Epithelial cell of esophagus (primary cell): ENCODE measurements at regions not wholly inside any gene's neighbourhood (a gene's known extent, or its start where the extent isn't known, plus 50 kb on each side); places are given as distances from the start of the nearest gene placed in this dataset.

Source experiments
- DNase-seq: peaks from one replicate; pipeline ENCODE4 v3.0.0; 2010; ENCODE audit warnings: low read depth
- H3K4me3 ChIP-seq: 2 replicates; pipeline ENCODE4 v1.5.1; 2011; ENCODE audit warnings: mild to moderate bottlenecking, low read length, control low read depth
- TF ChIP-seq, protein P1 (sequence below): IDR thresholded peaks from 2 replicates; pipeline ENCODE4 v1.5.1; 2011; ENCODE audit warnings: low read depth, mild to moderate bottlenecking, low read length, control low read depth, inconsistent platforms; ENCODE audit not compliant: insufficient read depth; ENCODE audit errors: missing control alignments

DNA sequence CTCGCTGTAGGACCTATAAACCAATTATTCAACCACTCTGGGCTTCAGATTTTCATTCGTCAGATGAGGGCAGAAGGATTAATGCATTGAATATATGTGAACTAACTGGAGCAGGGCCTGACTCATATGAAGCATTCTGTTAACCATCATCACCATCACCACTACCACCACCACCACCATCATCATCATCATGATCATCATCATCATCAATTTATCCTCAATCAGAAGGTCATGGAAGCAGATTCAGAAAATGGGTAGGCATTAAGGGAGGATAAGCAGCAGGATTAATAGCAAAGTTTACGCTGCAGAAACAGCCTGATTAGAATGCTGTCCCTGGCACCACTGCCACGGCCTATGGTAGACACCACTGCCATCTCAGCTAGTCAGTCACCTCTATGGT lies 407.5 kb upstream of the THBS1 start:
- no peak overlapping the region for H3K4me3 ChIP-seq
- DNase-seq, result no peak
- TF ChIP-seq, protein P1, sequence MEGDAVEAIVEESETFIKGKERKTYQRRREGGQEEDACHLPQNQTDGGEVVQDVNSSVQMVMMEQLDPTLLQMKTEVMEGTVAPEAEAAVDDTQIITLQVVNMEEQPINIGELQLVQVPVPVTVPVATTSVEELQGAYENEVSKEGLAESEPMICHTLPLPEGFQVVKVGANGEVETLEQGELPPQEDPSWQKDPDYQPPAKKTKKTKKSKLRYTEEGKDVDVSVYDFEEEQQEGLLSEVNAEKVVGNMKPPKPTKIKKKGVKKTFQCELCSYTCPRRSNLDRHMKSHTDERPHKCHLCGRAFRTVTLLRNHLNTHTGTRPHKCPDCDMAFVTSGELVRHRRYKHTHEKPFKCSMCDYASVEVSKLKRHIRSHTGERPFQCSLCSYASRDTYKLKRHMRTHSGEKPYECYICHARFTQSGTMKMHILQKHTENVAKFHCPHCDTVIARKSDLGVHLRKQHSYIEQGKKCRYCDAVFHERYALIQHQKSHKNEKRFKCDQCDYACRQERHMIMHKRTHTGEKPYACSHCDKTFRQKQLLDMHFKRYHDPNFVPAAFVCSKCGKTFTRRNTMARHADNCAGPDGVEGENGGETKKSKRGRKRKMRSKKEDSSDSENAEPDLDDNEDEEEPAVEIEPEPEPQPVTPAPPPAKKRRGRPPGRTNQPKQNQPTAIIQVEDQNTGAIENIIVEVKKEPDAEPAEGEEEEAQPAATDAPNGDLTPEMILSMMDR, result no peak

DNA sequence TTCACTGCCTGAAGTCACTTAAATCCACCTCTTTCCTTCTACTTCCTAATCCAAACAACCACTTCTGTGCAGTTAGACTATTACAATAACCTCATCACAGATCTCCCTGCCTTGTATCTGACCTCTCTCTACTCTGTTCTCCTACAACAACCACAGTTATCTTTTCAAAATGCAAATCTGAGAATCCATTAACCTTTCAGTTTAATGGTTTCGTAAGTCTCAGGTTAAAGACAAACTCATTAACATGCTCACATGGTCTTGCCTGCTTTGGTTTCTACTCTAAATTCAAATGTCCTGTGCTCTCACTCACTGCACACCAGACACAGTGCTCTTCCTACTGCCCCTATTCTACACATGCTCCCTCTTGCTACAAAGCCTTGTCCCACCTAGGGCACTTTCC lies 406.5 kb upstream of the THBS1 start:
- H3K4me3 ChIP-seq, result no peak overlapping the region
- TF ChIP-seq, protein P1, result no peak
- no peak for DNase-seq

DNA sequence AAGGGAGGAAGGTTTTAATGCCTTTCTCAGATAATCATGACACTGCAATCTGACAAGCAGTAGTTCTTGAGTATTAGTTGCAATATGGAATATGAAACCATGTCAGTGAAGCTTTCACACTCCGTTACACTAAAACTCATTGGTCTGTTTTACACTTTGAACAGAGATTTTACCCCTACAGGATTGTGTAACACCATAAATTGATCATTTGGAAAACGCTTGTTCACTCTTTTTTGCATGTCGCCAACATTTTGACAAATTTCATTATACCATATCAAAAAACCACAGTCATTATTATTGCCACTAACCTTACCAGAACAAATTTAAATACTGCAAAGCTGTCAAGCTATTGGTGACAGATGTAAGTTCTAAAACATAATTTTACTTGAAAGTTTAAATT lies 404.8 kb upstream of the THBS1 start:
- TF ChIP-seq, protein P1, result no peak
- no peak for DNase-seq
- no peak overlapping the region for H3K4me3 ChIP-seq

DNA sequence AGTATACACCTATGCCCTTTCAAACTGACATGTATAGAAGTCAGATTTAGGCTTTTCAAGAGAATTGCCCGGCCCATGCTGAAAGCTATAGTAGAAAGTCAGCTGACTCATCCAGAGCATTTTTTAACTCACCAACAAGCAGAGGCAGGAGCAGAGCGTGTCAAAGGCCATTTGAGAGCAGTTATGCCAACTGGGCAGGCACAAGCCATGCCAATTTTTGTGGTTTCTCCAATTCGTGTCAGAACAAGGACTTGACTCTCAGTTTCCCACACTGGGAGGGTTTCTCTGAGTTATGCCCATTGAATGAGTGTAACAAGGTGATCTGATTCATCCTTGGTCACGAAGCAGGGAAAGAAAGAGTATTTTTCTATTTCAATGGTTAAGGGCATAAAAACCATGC lies 403.3 kb upstream of the THBS1 start:
- H3K4me3 ChIP-seq, result no peak overlapping the region
- TF ChIP-seq, protein P1, result no peak
- peak; percentile 100 for DNase-seq

DNA sequence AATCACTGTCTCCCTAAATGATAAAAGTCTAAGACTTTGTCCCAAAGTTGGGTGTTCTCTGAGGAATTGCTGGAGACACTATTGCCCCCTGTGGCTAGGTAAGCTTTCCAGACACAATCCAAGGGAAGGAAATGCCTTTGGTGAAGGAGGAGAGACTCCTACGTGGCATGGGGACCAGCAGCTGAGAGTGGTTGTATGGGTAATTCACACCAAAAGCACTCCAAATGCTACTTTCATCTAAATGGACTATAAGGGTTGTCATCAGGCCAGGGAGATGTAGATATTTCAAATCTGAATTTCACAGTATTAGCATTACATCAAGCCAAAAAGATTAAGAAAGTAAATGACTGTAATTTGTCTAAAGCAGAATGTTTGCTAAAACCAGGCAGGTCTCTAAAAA lies 400.8 kb upstream of the THBS1 start:
- TF ChIP-seq, protein P1, result no peak
- H3K4me3 ChIP-seq, result no peak overlapping the region
- no peak for DNase-seq

DNA sequence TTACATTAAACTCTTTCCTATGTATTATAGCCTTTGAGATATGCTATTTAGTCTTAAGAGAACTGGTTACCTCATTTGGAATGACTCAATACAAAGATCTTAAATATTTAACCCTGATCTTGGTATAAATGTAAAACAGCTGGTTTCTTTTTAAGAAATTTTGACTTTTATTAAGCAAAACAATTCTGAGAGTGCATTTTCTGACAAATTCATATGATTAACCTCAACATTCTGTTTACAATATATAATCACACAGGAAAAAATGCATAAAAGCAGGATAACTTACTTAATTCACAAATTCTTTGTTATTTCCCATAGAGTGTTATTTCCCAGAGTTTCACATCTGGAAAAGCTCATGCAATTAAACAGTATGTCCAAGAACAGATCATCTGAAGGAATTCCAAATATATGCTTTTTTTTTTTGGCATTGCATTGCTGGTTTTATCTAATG lies 400.4 kb upstream of the THBS1 start:
- H3K4me3 ChIP-seq, result no peak overlapping the region
- TF ChIP-seq, protein P1, result no peak
- DNase-seq, result no peak

DNA sequence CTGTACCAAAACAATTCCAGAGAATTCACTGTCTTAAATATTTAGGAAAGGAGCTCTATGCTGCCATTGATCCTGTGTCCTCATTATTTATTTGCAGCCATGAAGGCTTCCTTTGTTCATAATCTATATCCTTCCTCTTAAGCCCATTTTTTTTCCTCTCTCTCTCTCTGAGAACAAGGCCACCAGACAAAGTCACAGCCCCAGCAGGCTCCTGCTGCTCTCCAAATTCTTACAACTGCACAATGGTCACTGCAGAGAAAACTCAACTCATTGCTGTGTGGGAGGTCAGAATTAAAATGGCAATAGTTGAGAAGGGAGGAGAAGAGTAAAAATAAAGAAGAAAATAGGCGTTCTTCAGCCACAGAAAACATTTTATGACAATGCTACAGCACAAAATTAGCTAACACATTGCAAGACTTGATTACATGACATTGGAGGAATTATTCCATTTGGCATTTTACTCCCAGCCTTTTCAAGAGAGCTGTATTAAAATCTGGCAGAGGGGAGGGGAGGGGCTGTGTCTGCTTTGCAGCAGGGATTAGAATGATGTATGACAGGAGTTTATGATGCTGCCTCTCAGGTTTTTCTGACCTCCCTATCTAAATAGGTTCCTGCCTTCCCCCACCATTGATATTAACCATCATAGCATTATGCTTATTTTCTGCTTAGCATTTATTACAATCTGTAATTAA lies 399.7 kb upstream of the THBS1 start:
- TF ChIP-seq, protein P1, result no peak
- DNase-seq, result no peak
- H3K4me3 ChIP-seq, result no peak overlapping the region
